Liver (tissue), 3 donors: ENCODE measurements at regions not wholly inside any gene's neighbourhood (a gene's known extent, or its start where the extent isn't known, plus 50 kb on each side); places are given as distances from the start of the nearest gene placed in this dataset.

ENCODE experiments used
- FOXA2 ChIP-seq: IDR thresholded peaks from 2 replicates; pipeline ENCODE4 v1.6.1; 2016; ENCODE audit warnings: antibody characterized with exemption
- GABPA ChIP-seq, 2 donors: IDR thresholded peaks in 1 of 2; conservative IDR thresholded peaks in 1 of 2; 2 replicates each; pipeline ENCODE4 v1.6.1; 2016; ENCODE audit warnings: antibody characterized with exemption in 2 of 2, mild to moderate bottlenecking in 1 of 2, moderate library complexity in 1 of 2
- RAD21 ChIP-seq, 2 donors: IDR thresholded peaks; 2 replicates each; pipeline ENCODE4 v1.6.1; 2016; ENCODE audit warnings: antibody characterized with exemption in 2 of 2, mild to moderate bottlenecking in 2 of 2
- SP1 ChIP-seq: IDR thresholded peaks from 2 replicates; pipeline ENCODE4 v1.6.1; 2018; ENCODE audit warnings: antibody characterized with exemption, mild to moderate bottlenecking
- TAF1 ChIP-seq: conservative IDR thresholded peaks from 2 replicates; pipeline ENCODE4 v1.6.1; 2016; ENCODE audit warnings: antibody characterized with exemption, mild to moderate bottlenecking
- YY1 ChIP-seq: IDR thresholded peaks from 2 replicates; pipeline ENCODE4 v1.6.1; 2016; ENCODE audit warnings: antibody characterized with exemption, mild to moderate bottlenecking
- TF ChIP-seq, protein P1 (sequence below): IDR thresholded peaks from 2 replicates; pipeline ENCODE4 v1.6.1; 2016; ENCODE audit warnings: antibody characterized with exemption
- TF ChIP-seq, protein P2 (sequence below): IDR thresholded peaks from 2 replicates; pipeline ENCODE4 v1.6.1; 2016; ENCODE audit warnings: antibody characterized with exemption, mild to moderate bottlenecking
- TF ChIP-seq, protein P3 (sequence below): fragments of 150-350 bp; IDR thresholded peaks from 2 replicates; pipeline ENCODE4 v1.5.1; 2017; ENCODE audit warnings: improper control_type of control experiment, low read depth, low read length; ENCODE audit not compliant: missing input control
- TF ChIP-seq, protein P4 (sequence below): IDR thresholded peaks from 2 replicates; pipeline ENCODE4 v1.6.1; 2016; ENCODE audit warnings: antibody characterized with exemption
- TF ChIP-seq, protein P5 (sequence below): IDR thresholded peaks from 2 replicates; pipeline ENCODE4 v1.6.1; 2016; ENCODE audit warnings: antibody characterized with exemption
- donor health status: healthy.
- donor health status: healthy.

DNA sequence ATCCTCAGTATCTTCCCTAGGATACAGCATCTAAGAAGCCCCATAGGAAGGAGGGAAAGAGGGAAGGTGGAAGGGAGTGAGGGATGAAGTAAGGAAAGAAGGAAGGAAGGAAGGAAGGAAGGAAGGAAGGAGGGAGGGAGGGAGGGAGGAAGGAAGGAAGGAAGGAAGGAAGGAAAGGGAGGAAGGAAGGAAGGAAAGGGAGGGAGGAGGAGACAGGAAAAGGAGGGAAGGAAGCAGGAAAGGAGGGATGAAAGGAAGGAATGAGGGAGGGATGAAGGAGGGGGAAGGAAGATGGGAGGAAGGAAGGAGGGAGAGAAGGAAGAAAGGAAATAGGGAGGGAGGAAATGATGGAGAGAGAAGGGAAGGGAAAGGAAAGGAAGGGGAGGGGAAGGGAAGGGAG lies 455.6 kb upstream of the ZMIZ1 start:
- TF ChIP-seq, protein P1, sequence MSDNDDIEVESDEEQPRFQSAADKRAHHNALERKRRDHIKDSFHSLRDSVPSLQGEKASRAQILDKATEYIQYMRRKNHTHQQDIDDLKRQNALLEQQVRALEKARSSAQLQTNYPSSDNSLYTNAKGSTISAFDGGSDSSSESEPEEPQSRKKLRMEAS: no peak
- TF ChIP-seq, protein P2, sequence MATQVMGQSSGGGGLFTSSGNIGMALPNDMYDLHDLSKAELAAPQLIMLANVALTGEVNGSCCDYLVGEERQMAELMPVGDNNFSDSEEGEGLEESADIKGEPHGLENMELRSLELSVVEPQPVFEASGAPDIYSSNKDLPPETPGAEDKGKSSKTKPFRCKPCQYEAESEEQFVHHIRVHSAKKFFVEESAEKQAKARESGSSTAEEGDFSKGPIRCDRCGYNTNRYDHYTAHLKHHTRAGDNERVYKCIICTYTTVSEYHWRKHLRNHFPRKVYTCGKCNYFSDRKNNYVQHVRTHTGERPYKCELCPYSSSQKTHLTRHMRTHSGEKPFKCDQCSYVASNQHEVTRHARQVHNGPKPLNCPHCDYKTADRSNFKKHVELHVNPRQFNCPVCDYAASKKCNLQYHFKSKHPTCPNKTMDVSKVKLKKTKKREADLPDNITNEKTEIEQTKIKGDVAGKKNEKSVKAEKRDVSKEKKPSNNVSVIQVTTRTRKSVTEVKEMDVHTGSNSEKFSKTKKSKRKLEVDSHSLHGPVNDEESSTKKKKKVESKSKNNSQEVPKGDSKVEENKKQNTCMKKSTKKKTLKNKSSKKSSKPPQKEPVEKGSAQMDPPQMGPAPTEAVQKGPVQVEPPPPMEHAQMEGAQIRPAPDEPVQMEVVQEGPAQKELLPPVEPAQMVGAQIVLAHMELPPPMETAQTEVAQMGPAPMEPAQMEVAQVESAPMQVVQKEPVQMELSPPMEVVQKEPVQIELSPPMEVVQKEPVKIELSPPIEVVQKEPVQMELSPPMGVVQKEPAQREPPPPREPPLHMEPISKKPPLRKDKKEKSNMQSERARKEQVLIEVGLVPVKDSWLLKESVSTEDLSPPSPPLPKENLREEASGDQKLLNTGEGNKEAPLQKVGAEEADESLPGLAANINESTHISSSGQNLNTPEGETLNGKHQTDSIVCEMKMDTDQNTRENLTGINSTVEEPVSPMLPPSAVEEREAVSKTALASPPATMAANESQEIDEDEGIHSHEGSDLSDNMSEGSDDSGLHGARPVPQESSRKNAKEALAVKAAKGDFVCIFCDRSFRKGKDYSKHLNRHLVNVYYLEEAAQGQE: no peak
- no peak for TF ChIP-seq GABPA (IDR thresholded peaks at IDR 0.05 in 1 of 2, conservative IDR thresholded peaks at IDR 0.05 in 1 of 2)
- TF ChIP-seq, protein P3, sequence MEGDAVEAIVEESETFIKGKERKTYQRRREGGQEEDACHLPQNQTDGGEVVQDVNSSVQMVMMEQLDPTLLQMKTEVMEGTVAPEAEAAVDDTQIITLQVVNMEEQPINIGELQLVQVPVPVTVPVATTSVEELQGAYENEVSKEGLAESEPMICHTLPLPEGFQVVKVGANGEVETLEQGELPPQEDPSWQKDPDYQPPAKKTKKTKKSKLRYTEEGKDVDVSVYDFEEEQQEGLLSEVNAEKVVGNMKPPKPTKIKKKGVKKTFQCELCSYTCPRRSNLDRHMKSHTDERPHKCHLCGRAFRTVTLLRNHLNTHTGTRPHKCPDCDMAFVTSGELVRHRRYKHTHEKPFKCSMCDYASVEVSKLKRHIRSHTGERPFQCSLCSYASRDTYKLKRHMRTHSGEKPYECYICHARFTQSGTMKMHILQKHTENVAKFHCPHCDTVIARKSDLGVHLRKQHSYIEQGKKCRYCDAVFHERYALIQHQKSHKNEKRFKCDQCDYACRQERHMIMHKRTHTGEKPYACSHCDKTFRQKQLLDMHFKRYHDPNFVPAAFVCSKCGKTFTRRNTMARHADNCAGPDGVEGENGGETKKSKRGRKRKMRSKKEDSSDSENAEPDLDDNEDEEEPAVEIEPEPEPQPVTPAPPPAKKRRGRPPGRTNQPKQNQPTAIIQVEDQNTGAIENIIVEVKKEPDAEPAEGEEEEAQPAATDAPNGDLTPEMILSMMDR: no peak
- no peak for TF ChIP-seq YY1
- TF ChIP-seq, protein P4, sequence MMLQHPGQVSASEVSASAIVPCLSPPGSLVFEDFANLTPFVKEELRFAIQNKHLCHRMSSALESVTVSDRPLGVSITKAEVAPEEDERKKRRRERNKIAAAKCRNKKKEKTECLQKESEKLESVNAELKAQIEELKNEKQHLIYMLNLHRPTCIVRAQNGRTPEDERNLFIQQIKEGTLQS: no peak
- no peak for TF ChIP-seq FOXA2
- TF ChIP-seq RAD21 (IDR thresholded peaks at IDR 0.05): no peak
- TF ChIP-seq, protein P5, sequence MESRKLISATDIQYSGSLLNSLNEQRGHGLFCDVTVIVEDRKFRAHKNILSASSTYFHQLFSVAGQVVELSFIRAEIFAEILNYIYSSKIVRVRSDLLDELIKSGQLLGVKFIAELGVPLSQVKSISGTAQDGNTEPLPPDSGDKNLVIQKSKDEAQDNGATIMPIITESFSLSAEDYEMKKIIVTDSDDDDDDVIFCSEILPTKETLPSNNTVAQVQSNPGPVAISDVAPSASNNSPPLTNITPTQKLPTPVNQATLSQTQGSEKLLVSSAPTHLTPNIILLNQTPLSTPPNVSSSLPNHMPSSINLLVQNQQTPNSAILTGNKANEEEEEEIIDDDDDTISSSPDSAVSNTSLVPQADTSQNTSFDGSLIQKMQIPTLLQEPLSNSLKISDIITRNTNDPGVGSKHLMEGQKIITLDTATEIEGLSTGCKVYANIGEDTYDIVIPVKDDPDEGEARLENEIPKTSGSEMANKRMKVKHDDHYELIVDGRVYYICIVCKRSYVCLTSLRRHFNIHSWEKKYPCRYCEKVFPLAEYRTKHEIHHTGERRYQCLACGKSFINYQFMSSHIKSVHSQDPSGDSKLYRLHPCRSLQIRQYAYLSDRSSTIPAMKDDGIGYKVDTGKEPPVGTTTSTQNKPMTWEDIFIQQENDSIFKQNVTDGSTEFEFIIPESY: no peak
- no peak for TF ChIP-seq SP1
- no peak for TF ChIP-seq TAF1
